Ovary (tissue), 3 donors: ENCODE measurements at regions not wholly inside any gene's neighbourhood (a gene's known extent, or its start where the extent isn't known, plus 50 kb on each side); places are given as distances from the start of the nearest gene placed in this dataset.

Source experiments
- CTCF ChIP-seq, 3 donors: fragments of 450-650 bp in 2 of 3; fragments of 200-600 bp in 1 of 3; IDR thresholded peaks; one replicate each; pipeline versions ENCODE4 v1.5.1 to v1.8.0; 2016 to 2022; ENCODE audit warnings: antibody characterized with exemption in 3 of 3, mild to moderate bottlenecking in 1 of 3
- EP300 ChIP-seq: sonication (generic); formaldehyde crosslinking; IDR thresholded peaks from one replicate; pipeline ENCODE4 v1.6.1; 2017; ENCODE audit warnings: antibody characterized with exemption
- POLR2A ChIP-seq: fragments of 450-650 bp; IDR thresholded peaks from one replicate; pipeline ENCODE4 v1.6.1; 2017; ENCODE audit warnings: antibody characterized with exemption, mild to moderate bottlenecking, moderate library complexity
- donor health status: DM: no; HTN: no; CAD: no.

GRCh38 chr3:147934451-147935180, 525.5 kb downstream of the ZIC1 start:
- TF ChIP-seq POLR2A (no peak), CTCF (IDR thresholded peaks at IDR 0.05) (no peak), EP300 (no peak)
